Caco-2 (cell line): ENCODE measurements at regions not wholly inside any gene's neighbourhood (a gene's known extent, or its start where the extent isn't known, plus 50 kb on each side); places are given as distances from the start of the nearest gene placed in this dataset.
"Not testable (repeated sequence)": the region's sequence is repeated elsewhere in the genome, so short reads cannot be mapped to it uniquely, and the experiment has no call there.

Experiments
- BruUV-seq: library from RNA; stranded (reverse); fragments of 400-500 nt; replicated peaks from 2 replicates; lab custom pipeline; 2021; lab: Mats Ljungman, UMichigan
- CTCF ChIA-PET: fragments of 300-600 bp; sonication (Branson Sonifier 250); formaldehyde crosslinking; loops from one replicate; lab custom pipeline; 2022; ENCODE audit warnings: antibody characterized with exemption; lab: Charles Lee
- POLR2A ChIA-PET: fragments of 300-600 bp; sonication (Branson Sonifier 250); formaldehyde crosslinking; loops from one replicate; lab custom pipeline; 2022; ENCODE audit warnings: antibody characterized with exemption; lab: Charles Lee
- DNase-seq, 2 experiments: peaks; one replicate each; pipeline versions ENCODE4 v3.0.0 to v3.0.0-alpha.2; 2020 to 2022
- H3K27me3 ChIP-seq: replicated peaks from 2 replicates; pipeline ENCODE4 v1.6.0; 2011; ENCODE audit warnings: low read length; ENCODE audit not compliant: control insufficient read depth, insufficient read depth
- H3K36me3 ChIP-seq: 2 replicates; pipeline ENCODE4 v1.5.1; 2011; ENCODE audit warnings: low read length; ENCODE audit not compliant: control insufficient read depth, insufficient read depth
- H3K4me1 ChIP-seq: fragments of 250-450 bp; sonication (Bioruptor Pico); 2 replicates; pipeline ENCODE4 v1.5.1; 2020; ENCODE audit warnings: mild to moderate bottlenecking
- H3K4me3 ChIP-seq: 2 replicates; pipeline ENCODE4 v1.5.1; 2011; ENCODE audit warnings: low read depth, mild to moderate bottlenecking, control low read depth, low read length
- H3K9me3 ChIP-seq: fragments of 250-450 bp; sonication (Bioruptor Pico); 2 replicates; pipeline ENCODE4 v1.5.1; 2020; ENCODE audit warnings: mild to moderate bottlenecking, moderate library complexity
- H3K27ac Mint-ChIP-seq: one replicate; pipeline ENCODE4 v1.8.0; 2022; ENCODE audit warnings: mixed read lengths; ENCODE audit not compliant: unreplicated experiment
- H3K27me3 Mint-ChIP-seq: one replicate; pipeline ENCODE4 v1.8.0; 2022; ENCODE audit warnings: mixed read lengths; ENCODE audit not compliant: insufficient read depth, unreplicated experiment
- H3K36me3 Mint-ChIP-seq: one replicate; pipeline ENCODE4 v1.8.0; 2022; ENCODE audit warnings: mild to moderate bottlenecking, mixed read lengths; ENCODE audit not compliant: insufficient read depth, unreplicated experiment
- H3K4me1 Mint-ChIP-seq: one replicate; pipeline ENCODE4 v1.8.0; 2022; ENCODE audit warnings: low read depth, mixed read lengths; ENCODE audit not compliant: unreplicated experiment
- H3K4me3 Mint-ChIP-seq: one replicate; pipeline ENCODE4 v1.8.0; 2022; ENCODE audit warnings: mild to moderate bottlenecking, moderate library complexity, mixed read lengths; ENCODE audit not compliant: unreplicated experiment
- H3K9me3 Mint-ChIP-seq: one replicate; pipeline ENCODE4 v1.8.0; 2022; ENCODE audit warnings: mixed read lengths; ENCODE audit not compliant: unreplicated experiment
- intact Hi-C: fragments of 100-400 bp; cut with micrococcal nuclease; formaldehyde crosslinking; loops from one replicate; pipeline ENCODE4 v1.10.0; 2022; ENCODE audit not compliant: unreplicated experiment

GRCh38 chr1:120257064-120257777 lies 80.9 kb upstream of the SEC22B start:
- H3K9me3 ChIP-seq, DNase-seq, intact Hi-C loops, H3K27me3 ChIP-seq, BruUV-seq, POLR2A ChIA-PET, H3K4me1 ChIP-seq, H3K4me1 Mint-ChIP-seq, H3K4me3 Mint-ChIP-seq, H3K9me3 Mint-ChIP-seq, H3K27me3 Mint-ChIP-seq, CTCF ChIA-PET, H3K36me3 Mint-ChIP-seq, H3K4me3 ChIP-seq, H3K27ac Mint-ChIP-seq, H3K36me3 ChIP-seq: not testable (repeated sequence)

GRCh38 chr1:120250756-120251155 lies 74.4 kb upstream of the SEC22B start:
- H3K4me3 Mint-ChIP-seq, H3K9me3 Mint-ChIP-seq, H3K4me1 ChIP-seq, BruUV-seq, CTCF ChIA-PET, H3K27me3 Mint-ChIP-seq, H3K4me1 Mint-ChIP-seq, H3K27me3 ChIP-seq, H3K27ac Mint-ChIP-seq, H3K36me3 ChIP-seq, DNase-seq, H3K4me3 ChIP-seq, intact Hi-C loops, H3K9me3 ChIP-seq, POLR2A ChIA-PET, H3K36me3 Mint-ChIP-seq: not testable (repeated sequence)

- DNase-seq, H3K36me3 Mint-ChIP-seq, H3K9me3 Mint-ChIP-seq, H3K4me3 Mint-ChIP-seq, H3K27me3 Mint-ChIP-seq, H3K4me1 ChIP-seq, H3K4me3 ChIP-seq, H3K27ac Mint-ChIP-seq, CTCF ChIA-PET, POLR2A ChIA-PET, H3K36me3 ChIP-seq, H3K27me3 ChIP-seq, H3K9me3 ChIP-seq, BruUV-seq, intact Hi-C loops, H3K4me1 Mint-ChIP-seq: not testable (repeated sequence)
These were observed 72.6 kb upstream of the SEC22B start for GRCh38 chr1:120248726-120249427.

- BruUV-seq, DNase-seq, H3K4me3 Mint-ChIP-seq, POLR2A ChIA-PET, H3K27me3 Mint-ChIP-seq, CTCF ChIA-PET, intact Hi-C loops, H3K27me3 ChIP-seq, H3K36me3 Mint-ChIP-seq, H3K4me1 Mint-ChIP-seq, H3K9me3 Mint-ChIP-seq, H3K9me3 ChIP-seq, H3K4me1 ChIP-seq, H3K27ac Mint-ChIP-seq, H3K36me3 ChIP-seq, H3K4me3 ChIP-seq: not testable (repeated sequence)
These were observed 71.9 kb upstream of the SEC22B start for GRCh38 chr1:120248203-120248602.

- CTCF ChIA-PET, H3K9me3 Mint-ChIP-seq, BruUV-seq, H3K9me3 ChIP-seq, H3K36me3 Mint-ChIP-seq, H3K4me1 Mint-ChIP-seq, H3K27me3 Mint-ChIP-seq, H3K36me3 ChIP-seq, H3K4me1 ChIP-seq, H3K27ac Mint-ChIP-seq, DNase-seq, intact Hi-C loops, H3K4me3 Mint-ChIP-seq, H3K4me3 ChIP-seq, H3K27me3 ChIP-seq, POLR2A ChIA-PET: not testable (repeated sequence)
These were observed 67.5 kb upstream of the SEC22B start for GRCh38 chr1:120243867-120244266.

GRCh38 chr1:120242582-120242981 lies 66.3 kb upstream of the SEC22B start:
- H3K4me1 ChIP-seq, H3K36me3 Mint-ChIP-seq, intact Hi-C loops, H3K36me3 ChIP-seq, H3K4me3 ChIP-seq, H3K27me3 Mint-ChIP-seq, H3K4me1 Mint-ChIP-seq, H3K9me3 Mint-ChIP-seq, H3K27ac Mint-ChIP-seq, H3K4me3 Mint-ChIP-seq, DNase-seq, H3K9me3 ChIP-seq, H3K27me3 ChIP-seq, BruUV-seq, CTCF ChIA-PET, POLR2A ChIA-PET: not testable (repeated sequence)

GRCh38 chr1:120241868-120242267 lies 65.5 kb upstream of the SEC22B start:
- H3K27ac Mint-ChIP-seq, result not testable (repeated sequence)

More at GRCh38 chr1:120241868-120242267, 65.5 kb upstream of the SEC22B start:
- H3K4me1 Mint-ChIP-seq, H3K36me3 Mint-ChIP-seq, H3K27me3 Mint-ChIP-seq, BruUV-seq, intact Hi-C loops, H3K9me3 ChIP-seq, H3K9me3 Mint-ChIP-seq, H3K4me3 Mint-ChIP-seq, DNase-seq, POLR2A ChIA-PET, H3K4me3 ChIP-seq, H3K36me3 ChIP-seq, CTCF ChIA-PET, H3K27me3 ChIP-seq, H3K4me1 ChIP-seq: not testable (repeated sequence)
